Ovary (tissue), 7 donors: ENCODE measurements at regions not wholly inside any gene's neighbourhood (a gene's known extent, or its start where the extent isn't known, plus 50 kb on each side); places are given as distances from the start of the nearest gene placed in this dataset.
"Not testable (repeated sequence)": the region's sequence is repeated elsewhere in the genome, so short reads cannot be mapped to it uniquely, and the experiment has no call there.

Experiments used
- DNase-seq, 5 donors: peaks; one replicate each; pipeline ENCODE4 v3.0.0-alpha.2; 2019 to 2020
- H3K27ac ChIP-seq, 2 donors: fragments of 200-600 bp; one replicate each; pipeline versions ENCODE4 v1.5.1 to v1.8.0; 2019 to 2022
- H3K27me3 ChIP-seq: fragments of 200-600 bp; one replicate; pipeline ENCODE4 v1.8.0; 2022
- H3K36me3 ChIP-seq: fragments of 200-600 bp; sonication (generic); one replicate; pipeline ENCODE4 v1.5.1; 2019
- H3K4me1 ChIP-seq: one replicate; pipeline ENCODE4 v1.8.1; 2013; ENCODE audit warnings: mild to moderate bottlenecking, moderate library complexity; ENCODE audit not compliant: insufficient read depth
- H3K4me3 ChIP-seq: fragments of 200-600 bp; sonication (generic); one replicate; pipeline ENCODE4 v1.5.1; 2017
- H3K9me3 ChIP-seq, 2 donors: fragments of 200-600 bp in 1 of 2; sonication (generic) in 1 of 2; one replicate each; pipeline versions ENCODE4 v1.5.1 to v1.8.1; 2013 to 2019; ENCODE audit warnings: mild to moderate bottlenecking in 1 of 2, moderate library complexity in 1 of 2
- WGBS, 3 donors: extraction: QIAGEN DNeasy Blood & Tissue Kit in 1 of 3; methylation state at CpG; one replicate each; pipeline versions ENCODE4 v1.1.5 to v1.1.7; 2013 to 2017; 5-methylcytosine and 5-hydroxymethylcytosine counted together
- intact Hi-C, 4 donors: fragments of 100-400 bp; cut with DNase I; formaldehyde crosslinking; loops; one replicate each; pipeline versions ENCODE4 v1.11.0 to v1.15.1; 2022 to 2023
- TF ChIP-seq, protein P1 (sequence below), 3 donors: fragments of 450-650 bp in 2 of 3; fragments of 200-600 bp in 1 of 3; IDR thresholded peaks; one replicate each; pipeline versions ENCODE4 v1.5.1 to v1.8.0; 2016 to 2022; ENCODE audit warnings: antibody characterized with exemption in 3 of 3, mild to moderate bottlenecking in 1 of 3
- donor health status: DM: no; HTN: no; CAD: no; lungs with moderate emphysema.
- donor health status: DM: no; HTN: no; CAD: no.
- donor health status: Bipolar disorder and iron deficiency.
- donor health status: DM: no; HTN: no; CAD: no.
- donor health status: DM: yes; HTN: yes; CAD: no.

- H3K9me3 ChIP-seq, H3K4me1 ChIP-seq, H3K27ac ChIP-seq, H3K4me3 ChIP-seq, H3K27me3 ChIP-seq, H3K36me3 ChIP-seq, intact Hi-C loops: not testable (repeated sequence)
- TF ChIP-seq, protein P1, sequence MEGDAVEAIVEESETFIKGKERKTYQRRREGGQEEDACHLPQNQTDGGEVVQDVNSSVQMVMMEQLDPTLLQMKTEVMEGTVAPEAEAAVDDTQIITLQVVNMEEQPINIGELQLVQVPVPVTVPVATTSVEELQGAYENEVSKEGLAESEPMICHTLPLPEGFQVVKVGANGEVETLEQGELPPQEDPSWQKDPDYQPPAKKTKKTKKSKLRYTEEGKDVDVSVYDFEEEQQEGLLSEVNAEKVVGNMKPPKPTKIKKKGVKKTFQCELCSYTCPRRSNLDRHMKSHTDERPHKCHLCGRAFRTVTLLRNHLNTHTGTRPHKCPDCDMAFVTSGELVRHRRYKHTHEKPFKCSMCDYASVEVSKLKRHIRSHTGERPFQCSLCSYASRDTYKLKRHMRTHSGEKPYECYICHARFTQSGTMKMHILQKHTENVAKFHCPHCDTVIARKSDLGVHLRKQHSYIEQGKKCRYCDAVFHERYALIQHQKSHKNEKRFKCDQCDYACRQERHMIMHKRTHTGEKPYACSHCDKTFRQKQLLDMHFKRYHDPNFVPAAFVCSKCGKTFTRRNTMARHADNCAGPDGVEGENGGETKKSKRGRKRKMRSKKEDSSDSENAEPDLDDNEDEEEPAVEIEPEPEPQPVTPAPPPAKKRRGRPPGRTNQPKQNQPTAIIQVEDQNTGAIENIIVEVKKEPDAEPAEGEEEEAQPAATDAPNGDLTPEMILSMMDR (IDR thresholded peaks at IDR 0.05): peak; percentile 50 to 66 (median 56)
- peak; percentile 57 to 88 (median 74) for DNase-seq
- WGBS, 3 donors: 32 to 83% (median 41%) methylated on average over 1 to 23 of the region's 50 CpGs
Observed at GRCh38 chr17:83205387-83206035, 126.1 kb downstream of the METRNL start.

DNA sequence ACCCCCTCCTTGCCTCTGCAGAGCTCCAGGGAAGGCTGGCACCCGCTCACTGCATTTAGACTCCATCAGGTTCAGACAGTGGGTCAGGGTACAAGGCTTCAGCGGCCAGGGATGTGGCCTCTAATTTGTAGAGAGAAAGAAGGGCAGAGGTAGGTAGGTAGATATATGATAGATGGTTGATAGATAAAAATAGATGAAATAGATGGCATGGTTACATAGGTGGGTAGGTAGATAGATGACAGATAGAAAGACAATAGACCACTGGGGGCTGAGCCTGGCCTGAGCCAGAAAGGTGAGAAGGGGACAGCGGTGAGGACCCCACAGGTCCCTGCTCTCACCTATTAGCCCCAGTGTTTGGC is 126.6 kb downstream of the METRNL start:
- H3K9me3 ChIP-seq, DNase-seq: not testable (repeated sequence)

GRCh38 chr17:83206819-83207588 is 127.6 kb downstream of the METRNL start:
- H3K4me3 ChIP-seq, intact Hi-C loops, H3K36me3 ChIP-seq, H3K9me3 ChIP-seq, H3K27ac ChIP-seq, H3K4me1 ChIP-seq, H3K27me3 ChIP-seq: not testable (repeated sequence)
- 51 to 90% (median 71%) methylated on average over 2 to 9 of the region's 15 CpGs for WGBS, 3 donors
- peak in 3 of 5 donors; percentile 6 to 32 (median 10) for DNase-seq

More for the DNA sequence above, 126.6 kb downstream of the METRNL start:
- intact Hi-C loops, H3K27ac ChIP-seq, H3K4me1 ChIP-seq, H3K4me3 ChIP-seq, H3K27me3 ChIP-seq, H3K36me3 ChIP-seq: not testable (repeated sequence)
- WGBS, 3 donors: 90 to 96% (median 93%) methylated on average over 2 to 3 of the region's 3 CpGs

- H3K4me1 ChIP-seq, intact Hi-C loops, H3K27ac ChIP-seq, H3K36me3 ChIP-seq, H3K9me3 ChIP-seq, H3K27me3 ChIP-seq, H3K4me3 ChIP-seq: not testable (repeated sequence)
- peak in 4 of 5 donors; percentile 12 to 34 (median 30) for DNase-seq
- WGBS, 3 donors: 20% methylated on average over 1 of the region's 1 CpG; no CpG with 5 or more reads in 2 of the 3 donors
Observed at GRCh38 chr17:83247001-83247400, 167.6 kb downstream of the METRNL start.
